ENCODE measurements at regions not wholly inside any gene's neighbourhood (a gene's known extent, or its start where the extent isn't known, plus 50 kb on each side); places are given as distances from the start of the nearest gene placed in this dataset.

- no peaks in the 10 kb centered on the region for H3K4me1 ChIP-seq
- peaks cover 0 to 4% of the 10 kb centered on the region in 2 donors for H3K9me3 ChIP-seq
- no peaks in the 10 kb centered on the region for H3K27me3 ChIP-seq
- no peak for DNase-seq (ENCODE audit: low spot score in 2 of 2)
- TF ChIP-seq CTCF (IDR thresholded peaks at IDR 0.05), result no peak
- no peak overlapping the region for H3K27ac ChIP-seq
- H3K4me3 ChIP-seq, result no peak overlapping the region
- intact Hi-C loops (cut with DNase I), result no loop called here
- H3K36me3 ChIP-seq, result no peaks in the 10 kb centered on the region
These were observed 115.6 kb upstream of the KIF26B start for GRCh38 chr1:245039196-245039595.

DNA sequence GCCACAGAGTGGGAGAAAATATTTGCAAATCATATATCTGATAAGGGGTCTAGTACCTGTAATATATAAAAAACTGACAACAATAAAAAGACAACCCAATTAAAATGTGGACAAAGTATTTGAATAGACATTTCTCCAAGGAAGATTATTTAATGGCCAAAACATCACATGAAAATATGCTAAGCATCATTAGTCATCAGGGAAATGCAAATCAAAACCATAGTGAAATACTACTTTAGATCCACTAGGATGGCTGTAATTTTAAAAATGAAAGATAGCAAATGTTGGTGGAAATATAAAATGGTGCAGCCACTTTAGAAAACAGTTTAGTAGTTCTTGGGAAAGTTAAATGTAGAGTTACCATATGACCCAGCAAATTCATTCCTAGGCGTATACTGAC is 118.7 kb upstream of the KIF26B start:
- intact Hi-C loops (cut with DNase I), result no loop called here
- H3K27ac ChIP-seq, result no peak overlapping the region
- peaks cover 0 to 4% of the 10 kb centered on the region in 2 donors for H3K9me3 ChIP-seq
- no peak for DNase-seq (ENCODE audit: low spot score in 2 of 2)
- no peak for TF ChIP-seq CTCF (IDR thresholded peaks at IDR 0.05)
- H3K4me1 ChIP-seq, result no peaks in the 10 kb centered on the region
- no peaks in the 10 kb centered on the region for H3K36me3 ChIP-seq
- no peak overlapping the region for H3K4me3 ChIP-seq
- no peaks in the 10 kb centered on the region for H3K27me3 ChIP-seq

DNA sequence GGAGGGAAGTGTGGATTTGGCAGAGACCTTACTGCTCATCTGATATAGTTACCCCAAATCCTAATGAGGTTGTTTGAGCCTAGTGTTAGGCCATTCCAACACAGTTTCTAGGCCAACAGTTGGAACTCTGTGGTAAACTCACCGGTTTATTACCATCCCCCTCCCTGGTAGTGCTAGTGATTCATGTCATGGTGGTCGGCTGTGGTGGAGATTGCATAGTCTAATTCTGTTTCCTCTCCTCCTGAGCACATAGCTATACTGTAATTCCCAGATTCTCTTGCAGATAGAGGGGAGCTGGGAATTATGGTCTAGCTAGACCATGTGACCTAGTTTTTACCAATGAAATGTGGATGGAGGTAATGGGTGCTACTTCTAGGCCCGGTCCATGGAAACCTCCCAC is 123.7 kb upstream of the KIF26B start:
- no peak for DNase-seq (ENCODE audit: low spot score in 2 of 2)
- Histone ChIP-seq H3K27me3 (no peaks in the 10 kb centered on the region), H3K9me3 (no peaks in the 10 kb centered on the region), H3K4me1 (no peaks in the 10 kb centered on the region), H3K4me3 (no peak overlapping the region), H3K36me3 (no peaks in the 10 kb centered on the region), H3K27ac (no peak overlapping the region)
- TF ChIP-seq CTCF (IDR thresholded peaks at IDR 0.05), result no peak
- intact Hi-C loops (cut with DNase I), result no loop called here

DNA sequence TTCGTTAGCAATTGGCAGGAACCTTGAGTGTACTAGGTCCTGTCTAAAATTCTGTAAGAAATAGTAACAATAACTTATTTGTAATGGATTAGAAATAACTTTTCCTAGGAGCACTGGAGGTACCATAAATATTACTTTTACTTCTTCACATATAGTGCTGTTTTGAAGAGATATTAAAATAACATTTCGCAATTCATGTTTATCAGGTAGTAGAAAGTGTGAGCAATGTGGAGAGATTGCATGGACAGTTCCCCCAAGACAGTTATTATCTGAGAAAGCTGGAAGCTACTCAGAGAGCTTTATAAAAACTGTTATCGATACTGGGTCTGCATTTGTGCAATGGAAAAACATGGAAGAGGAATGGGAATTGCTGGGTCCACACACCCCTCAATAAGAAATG is 128.5 kb upstream of the KIF26B start:
- H3K27me3 ChIP-seq, result no peaks in the 10 kb centered on the region
- H3K9me3 ChIP-seq, result no peaks in the 10 kb centered on the region
- intact Hi-C loops (cut with DNase I), result no loop called here
- H3K4me1 ChIP-seq, result no peaks in the 10 kb centered on the region
- H3K4me3 ChIP-seq, result no peak overlapping the region
- DNase-seq (ENCODE audit: low spot score in 2 of 2), result no peak
- no peak for TF ChIP-seq CTCF (IDR thresholded peaks at IDR 0.05)
- H3K27ac ChIP-seq, result no peak overlapping the region
- no peaks in the 10 kb centered on the region for H3K36me3 ChIP-seq

GRCh38 chr1:245025525-245025924 is 129.3 kb upstream of the KIF26B start:
- Histone ChIP-seq H3K36me3 (no peaks in the 10 kb centered on the region), H3K27me3 (no peaks in the 10 kb centered on the region), H3K9me3 (no peaks in the 10 kb centered on the region), H3K4me3 (no peak overlapping the region), H3K27ac (no peak overlapping the region), H3K4me1 (no peaks in the 10 kb centered on the region)
- TF ChIP-seq CTCF (IDR thresholded peaks at IDR 0.05), result no peak
- DNase-seq (ENCODE audit: low spot score in 2 of 2), result no peak
- intact Hi-C loops (cut with DNase I), result no loop called here

GRCh38 chr1:245023222-245023621 is 131.6 kb upstream of the KIF26B start:
- DNase-seq (ENCODE audit: low spot score in 2 of 2), result no peak
- Histone ChIP-seq H3K27me3 (no peaks in the 10 kb centered on the region), H3K9me3 (no peaks in the 10 kb centered on the region), H3K4me1 (no peaks in the 10 kb centered on the region), H3K27ac (no peak overlapping the region), H3K4me3 (no peak overlapping the region), H3K36me3 (no peaks in the 10 kb centered on the region)
- intact Hi-C loops (cut with DNase I), result no loop called here
- TF ChIP-seq CTCF (IDR thresholded peaks at IDR 0.05), result no peak

Data from ascending aorta (tissue), 2 donors.